Lower lobe of right lung (tissue), 2 donors: ENCODE measurements at regions not wholly inside any gene's neighbourhood (a gene's known extent, or its start where the extent isn't known, plus 50 kb on each side); places are given as distances from the start of the nearest gene placed in this dataset.

Experiments used
- ATAC-seq, 2 donors: fragments of 200-7000 bp; cut with Tn5 transposase; one replicate each; pipeline ENCODE4 v1.9.1; 2020 to 2022; ENCODE audit warnings: mild to moderate bottlenecking in 2 of 2, moderate library complexity in 2 of 2
- DNase-seq: peaks from one replicate; pipeline ENCODE4 v3.0.0-alpha.2; 2020
- H3K27ac ChIP-seq: fragments of 200-600 bp; one replicate; pipeline ENCODE4 v1.8.0; 2022
- H3K27me3 ChIP-seq: fragments of 200-600 bp; one replicate; pipeline ENCODE4 v1.8.0; 2022; ENCODE audit warnings: low read depth
- H3K36me3 ChIP-seq: fragments of 200-600 bp; one replicate; pipeline ENCODE4 v1.8.0; 2022; ENCODE audit warnings: mild to moderate bottlenecking
- H3K4me1 ChIP-seq: fragments of 200-600 bp; one replicate; pipeline ENCODE4 v1.8.0; 2022
- H3K4me3 ChIP-seq: fragments of 200-600 bp; one replicate; pipeline ENCODE4 v1.8.0; 2022; ENCODE audit warnings: mild to moderate bottlenecking
- H3K9me3 ChIP-seq: fragments of 200-600 bp; one replicate; pipeline ENCODE4 v1.8.0; 2022
- intact Hi-C: fragments of 100-400 bp; cut with DNase I; formaldehyde crosslinking; loops from one replicate; pipeline ENCODE4 v1.11.0; 2022
- TF ChIP-seq, protein P1 (sequence below): fragments of 200-600 bp; IDR thresholded peaks from one replicate; pipeline ENCODE4 v1.8.0; 2022; ENCODE audit warnings: antibody characterized with exemption, mild to moderate bottlenecking
- donor health status: DM: no; HTN: yes; CAD: no; lungs with severe emphysema.

DNA sequence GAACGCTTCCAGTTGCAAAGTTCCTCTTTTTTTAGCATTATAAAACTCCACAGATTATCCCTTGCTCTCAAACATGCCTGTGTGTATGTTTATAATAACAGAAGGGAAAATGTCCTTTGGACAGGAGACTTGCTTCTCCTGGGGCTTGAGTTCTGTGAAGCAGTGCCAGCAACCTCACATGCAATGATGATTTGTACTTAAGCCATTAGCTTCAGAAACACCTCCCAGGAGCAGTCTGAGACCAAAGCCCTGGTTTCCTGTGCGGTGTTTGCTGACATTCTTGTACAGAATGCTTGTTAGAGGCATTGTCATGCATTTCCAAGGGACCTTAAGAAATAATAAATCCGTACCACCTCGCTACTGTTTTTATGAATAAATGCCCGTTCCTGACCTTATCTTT is 752.8 kb downstream of the CBLN4 start:
- intact Hi-C loops: no loop called here
- no peaks in the 10 kb centered on the region for H3K4me1 ChIP-seq
- H3K27ac ChIP-seq: no peak overlapping the region
- no peak overlapping the region for H3K4me3 ChIP-seq
- ATAC-seq (no peak), DNase-seq (no peak)
- no peaks in the 10 kb centered on the region for H3K36me3 ChIP-seq
- no peaks in the 10 kb centered on the region for H3K9me3 ChIP-seq
- TF ChIP-seq, protein P1, sequence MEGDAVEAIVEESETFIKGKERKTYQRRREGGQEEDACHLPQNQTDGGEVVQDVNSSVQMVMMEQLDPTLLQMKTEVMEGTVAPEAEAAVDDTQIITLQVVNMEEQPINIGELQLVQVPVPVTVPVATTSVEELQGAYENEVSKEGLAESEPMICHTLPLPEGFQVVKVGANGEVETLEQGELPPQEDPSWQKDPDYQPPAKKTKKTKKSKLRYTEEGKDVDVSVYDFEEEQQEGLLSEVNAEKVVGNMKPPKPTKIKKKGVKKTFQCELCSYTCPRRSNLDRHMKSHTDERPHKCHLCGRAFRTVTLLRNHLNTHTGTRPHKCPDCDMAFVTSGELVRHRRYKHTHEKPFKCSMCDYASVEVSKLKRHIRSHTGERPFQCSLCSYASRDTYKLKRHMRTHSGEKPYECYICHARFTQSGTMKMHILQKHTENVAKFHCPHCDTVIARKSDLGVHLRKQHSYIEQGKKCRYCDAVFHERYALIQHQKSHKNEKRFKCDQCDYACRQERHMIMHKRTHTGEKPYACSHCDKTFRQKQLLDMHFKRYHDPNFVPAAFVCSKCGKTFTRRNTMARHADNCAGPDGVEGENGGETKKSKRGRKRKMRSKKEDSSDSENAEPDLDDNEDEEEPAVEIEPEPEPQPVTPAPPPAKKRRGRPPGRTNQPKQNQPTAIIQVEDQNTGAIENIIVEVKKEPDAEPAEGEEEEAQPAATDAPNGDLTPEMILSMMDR: no peak
- no peaks in the 10 kb centered on the region for H3K27me3 ChIP-seq

DNA sequence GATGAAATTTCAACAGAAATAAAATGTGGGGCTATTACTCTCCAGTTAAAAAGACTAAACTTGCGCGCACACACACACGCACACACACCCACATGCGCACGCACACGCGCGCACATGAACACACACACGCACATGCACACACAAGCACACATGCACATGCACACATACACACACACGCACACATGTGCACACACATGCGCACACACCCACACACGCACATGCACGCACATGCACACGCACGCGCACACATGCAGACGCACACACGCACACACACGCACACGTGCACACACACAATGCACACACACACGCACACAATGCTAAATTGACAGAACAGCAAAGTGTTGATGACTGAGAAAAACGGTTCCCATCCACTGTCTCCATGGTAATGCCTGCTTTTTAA is 754.1 kb downstream of the CBLN4 start:
- H3K27me3 ChIP-seq: no peaks in the 10 kb centered on the region
- no peak overlapping the region for H3K4me3 ChIP-seq
- H3K9me3 ChIP-seq: no peaks in the 10 kb centered on the region
- H3K36me3 ChIP-seq: no peaks in the 10 kb centered on the region
- no peak for ATAC-seq
- no peak overlapping the region for H3K27ac ChIP-seq
- no peaks in the 10 kb centered on the region for H3K4me1 ChIP-seq
- TF ChIP-seq, protein P1: no peak
- intact Hi-C loops: no loop called here
- DNase-seq: no peak

DNA sequence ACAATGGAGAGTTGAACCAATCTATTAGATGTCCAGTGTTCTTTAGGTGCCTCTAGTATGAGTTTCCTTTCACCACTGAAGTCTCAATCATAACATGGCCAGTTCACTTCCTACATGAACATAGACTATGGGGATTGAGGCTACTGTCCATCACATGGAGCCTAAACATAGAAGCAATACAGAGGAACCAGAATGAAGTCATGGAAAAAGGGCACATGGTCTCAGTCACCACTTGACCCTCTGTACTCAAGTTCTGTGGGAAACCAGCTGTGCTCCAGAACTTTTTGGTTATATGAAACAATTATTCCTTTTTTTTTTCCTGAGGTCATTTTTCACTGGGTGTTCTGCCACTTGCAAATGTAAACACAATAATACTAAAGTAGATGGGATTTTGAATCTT is 762.5 kb downstream of the CBLN4 start:
- Histone ChIP-seq H3K4me3 (no peak overlapping the region), H3K36me3 (no peaks in the 10 kb centered on the region), H3K9me3 (no peaks in the 10 kb centered on the region), H3K27me3 (no peaks in the 10 kb centered on the region), H3K4me1 (no peaks in the 10 kb centered on the region), H3K27ac (no peak overlapping the region)
- TF ChIP-seq, protein P1: no peak
- DNase-seq (no peak), ATAC-seq (no peak)
- intact Hi-C loops: no loop called here

DNA sequence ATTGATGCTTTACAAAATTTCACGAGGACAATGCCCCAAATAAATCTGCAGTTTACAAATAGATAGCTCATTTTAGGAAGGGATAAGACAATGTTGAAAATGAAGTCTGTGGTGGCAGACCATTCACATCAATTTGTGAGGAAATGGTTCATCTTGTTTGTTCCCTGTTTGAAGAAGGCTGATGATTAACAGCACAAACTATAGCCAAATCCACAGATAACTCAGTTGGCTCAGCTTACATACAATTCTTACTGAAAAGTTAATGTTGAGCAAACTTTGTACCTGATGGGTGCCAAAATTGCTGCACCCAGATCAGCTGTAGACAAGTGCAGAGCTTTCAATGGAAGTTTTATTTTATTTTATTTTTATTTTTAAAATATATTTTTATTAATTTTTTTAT is 763.9 kb downstream of the DOK5 start:
- TF ChIP-seq, protein P1: no peak
- ATAC-seq (no peak), DNase-seq (no peak)
- Histone ChIP-seq H3K4me1 (no peaks in the 10 kb centered on the region), H3K27me3 (no peaks in the 10 kb centered on the region), H3K27ac (no peak overlapping the region), H3K9me3 (no peaks in the 10 kb centered on the region), H3K4me3 (no peak overlapping the region), H3K36me3 (no peaks in the 10 kb centered on the region)
- intact Hi-C loops: no loop called here

DNA sequence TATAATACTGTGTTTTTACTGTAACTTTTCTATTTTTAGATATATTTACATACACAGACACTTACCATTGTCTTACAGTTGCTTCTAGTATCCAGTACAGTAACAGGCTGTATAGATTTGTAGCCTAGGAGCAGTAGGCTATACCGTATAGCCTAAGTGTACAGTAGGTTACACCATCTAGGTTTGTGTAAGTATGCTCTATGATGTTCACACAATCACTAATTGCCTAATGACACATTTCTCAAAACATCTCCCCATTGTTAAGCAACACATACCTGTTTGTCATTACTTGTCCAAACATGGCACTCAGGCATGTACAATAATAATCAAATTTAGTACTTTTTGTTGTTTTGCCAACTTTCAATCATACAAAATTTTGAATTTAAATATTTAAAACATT is 757.3 kb downstream of the DOK5 start:
- no peak overlapping the region for H3K27ac ChIP-seq
- TF ChIP-seq, protein P1: no peak
- DNase-seq: no peak
- no peaks in the 10 kb centered on the region for H3K4me1 ChIP-seq
- ATAC-seq: no peak
- no peaks in the 10 kb centered on the region for H3K9me3 ChIP-seq
- no peaks in the 10 kb centered on the region for H3K36me3 ChIP-seq
- intact Hi-C loops: no loop called here
- H3K27me3 ChIP-seq: no peaks in the 10 kb centered on the region
- H3K4me3 ChIP-seq: no peak overlapping the region

DNA sequence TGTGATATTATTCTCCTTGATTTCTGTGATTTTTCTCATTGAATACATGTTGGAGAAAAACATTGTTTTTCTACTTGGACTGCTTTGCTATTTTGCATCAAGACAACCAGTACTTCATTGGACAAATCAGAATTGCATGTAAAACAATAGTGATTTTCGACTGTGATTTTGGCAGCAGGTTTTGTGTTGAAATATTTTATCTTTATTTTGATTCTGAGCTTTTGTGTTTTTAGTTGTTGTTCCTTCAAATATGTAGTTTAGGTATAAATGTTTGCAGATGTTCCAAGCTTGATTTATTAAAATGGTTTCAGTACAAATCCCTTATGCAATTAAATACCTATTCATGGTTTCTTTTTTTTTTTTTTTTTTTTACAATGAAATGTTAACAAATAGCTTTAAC is 754.1 kb downstream of the DOK5 start:
- ATAC-seq (no peak), DNase-seq (no peak)
- intact Hi-C loops: no loop called here
- TF ChIP-seq, protein P1: no peak
- H3K4me1 ChIP-seq: no peaks in the 10 kb centered on the region
- no peak overlapping the region for H3K27ac ChIP-seq
- H3K27me3 ChIP-seq: no peaks in the 10 kb centered on the region
- no peaks in the 10 kb centered on the region for H3K9me3 ChIP-seq
- H3K36me3 ChIP-seq: no peaks in the 10 kb centered on the region
- no peak overlapping the region for H3K4me3 ChIP-seq
